Heart right ventricle (tissue), 16 donors: ENCODE measurements at regions not wholly inside any gene's neighbourhood (a gene's known extent, or its start where the extent isn't known, plus 50 kb on each side); places are given as distances from the start of the nearest gene placed in this dataset.

Experiments
- ATAC-seq, 8 donors: fragments of 200-7000 bp; cut with Tn5 transposase; one replicate each; pipeline ENCODE4 v1.9.1; 2020; ENCODE audit warnings: mild to moderate bottlenecking in 8 of 8, moderate library complexity in 8 of 8, moderate number of reproducible peaks in 1 of 8
- DNase-seq, 2 donors: peaks; one replicate each; pipeline ENCODE4 v3.0.0-alpha.2; 2020
- H3K27ac ChIP-seq, 10 donors: fragments of 200-600 bp; sonication (generic) in 2 of 10; one replicate each; pipeline versions ENCODE4 v1.5.0 to v1.8.0; 2020 to 2022; ENCODE audit warnings: mild to moderate bottlenecking in 3 of 10
- H3K27me3 ChIP-seq, 7 donors: fragments of 200-600 bp; one replicate each; pipeline ENCODE4 v1.8.0; 2021 to 2022; ENCODE audit warnings: mild to moderate bottlenecking in 2 of 7
- H3K36me3 ChIP-seq, 9 donors: fragments of 200-600 bp; sonication (generic) in 1 of 9; one replicate each; pipeline versions ENCODE4 v1.5.0 to v1.8.0; 2020 to 2022; ENCODE audit warnings: mild to moderate bottlenecking in 2 of 9
- H3K4me1 ChIP-seq, 9 donors: fragments of 200-600 bp; sonication (generic) in 1 of 9; one replicate each; pipeline versions ENCODE4 v1.5.0 to v1.8.0; 2020 to 2022; ENCODE audit warnings: mild to moderate bottlenecking in 4 of 9
- H3K4me3 ChIP-seq, 10 donors: fragments of 200-600 bp; sonication (generic) in 2 of 10; one replicate each; pipeline versions ENCODE4 v1.5.0 to v1.8.0; 2020 to 2022; ENCODE audit warnings: mild to moderate bottlenecking in 7 of 10, moderate library complexity in 2 of 10
- H3K9me3 ChIP-seq, 11 donors: fragments of 200-600 bp in 10 of 11; sonication (generic) in 2 of 11; one replicate each; pipeline versions ENCODE4 v1.5.0 to v1.8.0; 2013 to 2022; ENCODE audit warnings: mild to moderate bottlenecking in 2 of 11, control low read depth in 1 of 11, moderate library complexity in 1 of 11
- CTCF ChIP-seq, 9 donors: fragments of 200-600 bp; sonication (generic) in 2 of 9; IDR thresholded peaks; one replicate each; pipeline versions ENCODE4 v1.5.0 to v1.8.0; 2021 to 2022; ENCODE audit warnings: antibody characterized with exemption in 9 of 9, mild to moderate bottlenecking in 5 of 9, moderate library complexity in 1 of 9
- WGBS, 2 donors: extraction: QIAGEN DNeasy Blood & Tissue Kit; methylation state at CpG; one replicate each; pipeline ENCODE4 v1.1.7; 2013; ENCODE audit warnings: inconsistent platforms in 1 of 2; 5-methylcytosine and 5-hydroxymethylcytosine counted together
- intact Hi-C, 10 donors: fragments of 100-400 bp; cut with DNase I; formaldehyde crosslinking; loops; one replicate each; pipeline versions ENCODE4 v1.11.1 to v1.14.2; 2022
- donor health status: Arrhythmogenic right ventricular cardiomyopathy.
- donor health status: ischemic (EF 13 %, LVEDD 7.1; RV severe dilation, severe dysfunction).
- donor health status: healthy with polysubstance abuse.
- donor health status: DM: no; HTN: yes; CAD: no.
- donor health status: DM: no; HTN: no; CAD: no.
- donor health status: ischemic (EF 25% LVEDD 6.9; RV normal size, moderate dysfunction).
- donor health status: ischemic (EF 25% LVEDD 5.7; RV mildly dilated, moderate dysfunction).
- donor health status: healthy.
- donor health status: DM: yes; HTN: yes; CAD: no.
- donor health status: Ischemic cardiomyopathy.
- donor health status: ischemic (EF 35%, LVEDD 5.7; RV mildly dilated, moderate dysfunction).
- donor health status: nonischemic (EF 11% LVEDD 7.7; RV severe dilation, severe dysfunction).
- donor health status: DM: yes; HTN: yes; CAD: no.
- donor health status: PGD.
- donor health status: ischemic (EF 29% LVEDD 5.4; RV normal size, mild dysfunction).
- donor health status: nonischemic (EF 23%, LVEDD 6.1; RV moderate dilation, normal function).

GRCh38 chr10:64745565-64745964 is 1224.4 kb downstream of the REEP3 start:
- H3K9me3 ChIP-seq = peaks cover 0 to 18% (median 0%) of the 10 kb centered on the region in 11 donors
- no peak for DNase-seq
- ATAC-seq = no peak
- H3K27me3 ChIP-seq = no peaks in the 10 kb centered on the region
- H3K4me1 ChIP-seq = no peaks in the 10 kb centered on the region
- intact Hi-C loops = no loop called here
- 51 to 88% methylated on average over 1 of the region's 1 CpG for WGBS, 2 donors
- TF ChIP-seq CTCF (IDR thresholded peaks at IDR 0.05) = no peak
- H3K27ac ChIP-seq = no peak overlapping the region
- H3K4me3 ChIP-seq = no peak overlapping the region
- no peaks in the 10 kb centered on the region for H3K36me3 ChIP-seq

- H3K4me1 ChIP-seq = no peaks in the 10 kb centered on the region
- no peak overlapping the region for H3K4me3 ChIP-seq
- H3K27ac ChIP-seq = no peak overlapping the region
- H3K36me3 ChIP-seq = no peaks in the 10 kb centered on the region
- DNase-seq = no peak
- no peaks in the 10 kb centered on the region for H3K9me3 ChIP-seq
- no peak for ATAC-seq
- intact Hi-C loops = no loop called here
- no peaks in the 10 kb centered on the region for H3K27me3 ChIP-seq
- WGBS, 2 donors = 69 to 72% methylated on average over 2 of the region's 2 CpGs
- no peak for TF ChIP-seq CTCF (IDR thresholded peaks at IDR 0.05)
Measured at GRCh38 chr10:64750672-64751071, 1229.5 kb downstream of the REEP3 start.

- no peak overlapping the region for H3K4me3 ChIP-seq
- 94 to 97% methylated on average over 2 of the region's 2 CpGs for WGBS, 2 donors
- ATAC-seq (no peak), DNase-seq (no peak)
- H3K36me3 ChIP-seq = no peaks in the 10 kb centered on the region
- H3K27me3 ChIP-seq = no peaks in the 10 kb centered on the region
- H3K9me3 ChIP-seq = no peaks in the 10 kb centered on the region
- H3K4me1 ChIP-seq = no peaks in the 10 kb centered on the region
- intact Hi-C loops = no loop called here
- TF ChIP-seq CTCF (IDR thresholded peaks at IDR 0.05) = no peak
- no peak overlapping the region for H3K27ac ChIP-seq
Measured at GRCh38 chr10:64753516-64753915, 1232.3 kb downstream of the REEP3 start.

GRCh38 chr10:64760371-64760770 is 1239.2 kb downstream of the REEP3 start:
- no peak for ATAC-seq
- DNase-seq = no peak
- no peaks in the 10 kb centered on the region for H3K4me1 ChIP-seq
- intact Hi-C loops = no loop called here
- no peaks in the 10 kb centered on the region for H3K9me3 ChIP-seq
- H3K4me3 ChIP-seq = no peak overlapping the region
- 73 to 79% methylated on average over 4 of the region's 4 CpGs for WGBS, 2 donors
- no peak overlapping the region for H3K27ac ChIP-seq
- TF ChIP-seq CTCF (IDR thresholded peaks at IDR 0.05) = no peak
- H3K36me3 ChIP-seq = no peaks in the 10 kb centered on the region
- no peaks in the 10 kb centered on the region for H3K27me3 ChIP-seq

GRCh38 chr10:64762861-64763260 is 1241.7 kb downstream of the REEP3 start:
- Histone ChIP-seq H3K4me3 (no peak overlapping the region), H3K27ac (no peak overlapping the region), H3K9me3 (no peaks in the 10 kb centered on the region), H3K27me3 (no peaks in the 10 kb centered on the region), H3K4me1 (no peaks in the 10 kb centered on the region), H3K36me3 (no peaks in the 10 kb centered on the region)
- intact Hi-C loops = no loop called here
- WGBS, 2 donors = 53 to 59% methylated on average over 4 of the region's 4 CpGs
- no peak for TF ChIP-seq CTCF (IDR thresholded peaks at IDR 0.05)
- DNase-seq = no peak
- no peak for ATAC-seq
